Panc1 (cell line): ENCODE measurements at regions not wholly inside any gene's neighbourhood (a gene's known extent, or its start where the extent isn't known, plus 50 kb on each side); places are given as distances from the start of the nearest gene placed in this dataset.

Source experiments
- ATAC-seq: fragments of 200-7000 bp; cut with Tn5 transposase; 2 replicates; pipeline ENCODE4 v1.9.1; 2020; ENCODE audit warnings: mild to moderate bottlenecking, moderate library complexity
- BruUV-seq: library from RNA; stranded (reverse); fragments of 400-500 nt; replicated peaks from 2 replicates; lab custom pipeline; 2021; lab: Mats Ljungman, UMichigan
- CTCF ChIA-PET: fragments of 300-600 bp; sonication (Branson Sonifier 250); formaldehyde crosslinking; loops from one replicate; lab custom pipeline; 2022; ENCODE audit warnings: antibody characterized with exemption; lab: Charles Lee
- POLR2A ChIA-PET: fragments of 300-600 bp; sonication (Branson Sonifier 250); formaldehyde crosslinking; loops from one replicate; lab custom pipeline; 2022; ENCODE audit warnings: antibody characterized with exemption; lab: Charles Lee
- DNase-seq: peaks from one replicate; pipeline ENCODE4 v3.0.0-alpha.2; 2010; ENCODE audit warnings: low read depth, low spot score
- H3K27ac ChIP-seq: 2 replicates; pipeline ENCODE4 v1.5.1; 2011; ENCODE audit warnings: mild to moderate bottlenecking, low read length, inconsistent platforms
- H3K27me3 ChIP-seq: fragments of 200-500 bp; sonication (Bioruptor generic); 2 replicates; pipeline ENCODE4 v1.6.0; 2014; ENCODE audit warnings: low read length, inconsistent platforms; ENCODE audit not compliant: control insufficient read depth, insufficient read depth
- H3K36me3 ChIP-seq: fragments of 200-500 bp; sonication (Bioruptor generic); 2 replicates; pipeline ENCODE4 v1.5.1; 2014; ENCODE audit warnings: inconsistent platforms, mild to moderate bottlenecking, low read length, moderate library complexity; ENCODE audit not compliant: control insufficient read depth, insufficient read depth
- H3K4me1 ChIP-seq: 2 replicates; pipeline ENCODE4 v1.5.1; 2011; ENCODE audit warnings: inconsistent platforms, mild to moderate bottlenecking, low read length, moderate library complexity; ENCODE audit not compliant: control insufficient read depth, insufficient read depth
- H3K4me3 ChIP-seq, 2 experiments: 2 replicates each; pipeline ENCODE4 v1.5.1; 2011 to 2012; ENCODE audit warnings: low read depth in 2 of 2, low read length in 2 of 2, mild to moderate bottlenecking in 2 of 2, inconsistent platforms in 1 of 2, moderate library complexity in 1 of 2
- H3K9me3 ChIP-seq: fragments of 200-500 bp; sonication (Bioruptor generic); 2 replicates; pipeline ENCODE4 v1.5.1; 2014; ENCODE audit warnings: low read depth, mild to moderate bottlenecking, inconsistent platforms, low read length, moderate library complexity; ENCODE audit not compliant: control insufficient read depth, insufficient read depth
- CTCF ChIP-seq: fragments of 450-650 bp; IDR thresholded peaks from 2 replicates; pipeline ENCODE4 v1.5.1; 2017; ENCODE audit warnings: mild to moderate bottlenecking
- POLR2AphosphoS5 ChIP-seq: IDR thresholded peaks from 2 replicates; pipeline ENCODE4 v1.6.1; 2012; ENCODE audit warnings: mild to moderate bottlenecking, low read depth, low read length, moderate library complexity
- REST ChIP-seq, 2 experiments: IDR thresholded peaks; 2 replicates each; pipeline ENCODE4 v1.6.1; 2011 to 2012; ENCODE audit warnings: low read depth in 2 of 2, control low read depth in 1 of 2, low read length in 1 of 2, mild to moderate bottlenecking in 1 of 2, moderate library complexity in 1 of 2; ENCODE audit not compliant: insufficient read depth in 1 of 2
- SIN3A ChIP-seq: IDR thresholded peaks from 2 replicates; pipeline ENCODE4 v1.6.1; 2012; ENCODE audit warnings: low read depth, mild to moderate bottlenecking, low read length, moderate library complexity, borderline replicate concordance; ENCODE audit not compliant: insufficient read depth
- TCF7L2 ChIP-seq: IDR thresholded peaks from 2 replicates; pipeline ENCODE4 v1.6.1; 2011; ENCODE audit warnings: mild to moderate bottlenecking, low read depth, low read length, inconsistent platforms
- in situ Hi-C: cut with HindIII; loops from 2 replicates; pipeline ENCODE4 v1.10.0; 2016; ENCODE audit warnings: low sequenced_read_pairs, low pct_unique_long_range_greater_than_20kb
- intact Hi-C: fragments of 100-400 bp; cut with micrococcal nuclease; formaldehyde crosslinking; loops from one replicate; pipeline ENCODE4 v1.10.0; 2022; ENCODE audit not compliant: unreplicated experiment

- DNase-seq = no peak
- ChIA-PET CTCF (no interaction called here), POLR2A (interaction anchor here (0.7 kb wide), 1 partner anchor 761 kb away, joined by 7 read pairs; no protein-coding TSS in a partner anchor)
- ATAC-seq = no peak
- in situ Hi-C loops (no loop called here), intact Hi-C loops (no loop called here)
- Histone ChIP-seq H3K9me3 (no peaks in the 10 kb centered on the region), H3K27ac (no peak overlapping the region), H3K4me1 (no peaks in the 10 kb centered on the region), H3K4me3 (no peak overlapping the region), H3K27me3 (no peaks in the 10 kb centered on the region), H3K36me3 (no peaks in the 10 kb centered on the region)
- no peak for TF ChIP-seq SIN3A
- no peak for TF ChIP-seq POLR2AphosphoS5
- TF ChIP-seq CTCF = no peak
- TF ChIP-seq TCF7L2 = no peak
- TF ChIP-seq REST (IDR thresholded peaks at IDR 0.05; ENCODE audit: insufficient read depth in 1 of 2, low read depth in 2 of 2, low read length in 1 of 2) = no peak
- BruUV-seq = no TSS peak
Observed at GRCh38 chr1:182256931-182257330, 134.7 kb downstream of the GLUL start.

- no peak for ATAC-seq
- Histone ChIP-seq H3K36me3 (no peaks in the 10 kb centered on the region), H3K4me1 (no peaks in the 10 kb centered on the region), H3K27me3 (no peaks in the 10 kb centered on the region), H3K27ac (no peak overlapping the region), H3K9me3 (no peaks in the 10 kb centered on the region), H3K4me3 (no peak overlapping the region)
- no TSS peak for BruUV-seq
- in situ Hi-C loops = no loop called here
- intact Hi-C loops = no loop called here
- ChIA-PET CTCF (no interaction called here), POLR2A (no interaction called here)
- no peak for DNase-seq
- TF ChIP-seq POLR2AphosphoS5 = no peak
- no peak for TF ChIP-seq REST (IDR thresholded peaks at IDR 0.05; ENCODE audit: insufficient read depth in 1 of 2, low read depth in 2 of 2, low read length in 1 of 2)
- no peak for TF ChIP-seq TCF7L2
- TF ChIP-seq CTCF = no peak
- TF ChIP-seq SIN3A = no peak
Observed at GRCh38 chr1:182255494-182255893, 136.1 kb downstream of the GLUL start.
